ENCODE measurements at regions not wholly inside any gene's neighbourhood (a gene's known extent, or its start where the extent isn't known, plus 50 kb on each side); places are given as distances from the start of the nearest gene placed in this dataset.

DNA sequence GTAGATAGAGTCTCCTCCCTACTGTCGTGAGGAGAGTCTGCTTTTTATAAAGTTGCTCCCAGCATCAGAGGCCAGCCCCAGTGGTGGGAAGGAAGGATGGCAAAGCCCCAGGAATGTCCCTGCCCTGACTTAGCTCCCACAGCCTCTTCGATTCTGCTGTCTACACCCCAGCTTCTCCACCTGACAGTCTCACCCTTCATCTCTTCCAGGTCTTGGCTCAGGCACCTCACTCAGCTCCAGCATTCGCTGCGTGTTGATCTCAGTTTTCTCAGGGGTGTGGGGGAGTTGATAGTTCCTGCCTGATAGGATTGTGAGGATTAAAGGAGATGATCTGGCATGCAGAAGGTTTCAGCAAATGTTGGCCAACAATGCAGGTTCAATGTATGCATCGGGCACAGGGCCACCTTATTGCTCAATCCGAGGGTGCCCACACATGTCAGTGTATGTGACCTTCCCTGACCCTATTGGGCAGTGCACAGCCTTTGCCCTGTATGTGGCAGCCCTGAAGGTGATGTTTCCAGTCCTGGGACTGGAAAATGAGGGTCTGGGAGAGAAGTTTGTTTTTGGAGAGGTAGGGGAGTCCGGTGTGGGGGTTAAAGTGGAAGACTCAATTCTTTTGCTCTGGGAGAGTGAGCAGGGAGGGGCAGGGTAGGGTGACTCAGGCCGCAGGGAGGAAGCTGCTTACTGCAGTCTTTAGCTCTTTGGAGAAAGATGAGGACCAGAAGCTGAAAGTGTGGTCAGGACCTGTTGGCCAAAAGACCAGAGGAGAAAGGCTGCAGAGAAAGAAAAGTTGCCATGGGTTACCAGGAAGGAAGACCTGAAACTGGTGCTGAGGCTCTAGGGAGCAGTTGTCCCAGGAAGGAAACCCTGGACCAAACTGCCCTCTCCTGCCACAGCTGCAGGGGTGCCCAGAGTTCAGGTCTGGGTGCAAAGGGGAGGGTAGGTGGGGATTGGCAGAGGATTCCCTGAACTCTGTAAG lies 153.2 kb downstream of the MACROH2A1 start:
- ATAC-seq: no peak
- no peak for DNase-seq
- POLR2A ChIA-PET: no interaction called here
- Mint-ChIP-seq H3K27me3 (ENCODE audit: low read depth) (peaks cover 4% of the 10 kb centered on the region), H3K4me3 (no peak overlapping the region), H3K36me3 (ENCODE audit: low read depth) (no peaks in the 10 kb centered on the region), H3K27ac (no peak overlapping the region), H3K9me3 (ENCODE audit: insufficient read depth) (no peaks in the 10 kb centered on the region), H3K4me1 (ENCODE audit: low read depth) (peaks cover 3% of the 10 kb centered on the region)
- CTCF ChIA-PET: no interaction called here

DNA sequence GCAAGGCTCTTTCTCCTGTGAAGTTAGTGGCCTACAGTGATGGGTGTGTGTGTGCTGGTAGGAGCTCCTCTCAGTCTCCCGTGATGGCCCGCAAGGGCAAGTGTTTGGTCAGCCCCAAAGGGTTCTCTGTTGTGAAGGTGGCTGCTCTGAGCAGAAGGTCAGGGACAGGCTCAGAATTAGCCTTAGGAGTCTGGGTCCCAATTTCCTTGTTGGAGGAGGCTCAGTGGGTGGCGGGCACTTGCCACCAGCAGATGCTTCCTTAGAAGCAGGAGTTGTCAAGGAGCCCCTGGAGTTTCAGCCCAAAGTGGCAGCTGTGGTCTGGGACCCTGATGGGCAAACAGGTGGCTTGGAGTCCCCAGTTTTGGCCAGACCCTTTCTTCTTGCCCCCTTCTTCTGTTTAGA lies 154.4 kb downstream of the MACROH2A1 start:
- CTCF ChIA-PET: no interaction called here
- no peaks in the 10 kb centered on the region for H3K36me3 Mint-ChIP-seq (ENCODE audit: low read depth)
- H3K27ac Mint-ChIP-seq: peak overlapping the region; percentile 4
- DNase-seq: no peak
- no peak for ATAC-seq
- no peaks in the 10 kb centered on the region for H3K9me3 Mint-ChIP-seq (ENCODE audit: insufficient read depth)
- H3K4me1 Mint-ChIP-seq (ENCODE audit: low read depth): peaks cover 3% of the 10 kb centered on the region
- H3K4me3 Mint-ChIP-seq: no peak overlapping the region
- peaks cover 4% of the 10 kb centered on the region for H3K27me3 Mint-ChIP-seq (ENCODE audit: low read depth)
- POLR2A ChIA-PET: no interaction called here

DNA sequence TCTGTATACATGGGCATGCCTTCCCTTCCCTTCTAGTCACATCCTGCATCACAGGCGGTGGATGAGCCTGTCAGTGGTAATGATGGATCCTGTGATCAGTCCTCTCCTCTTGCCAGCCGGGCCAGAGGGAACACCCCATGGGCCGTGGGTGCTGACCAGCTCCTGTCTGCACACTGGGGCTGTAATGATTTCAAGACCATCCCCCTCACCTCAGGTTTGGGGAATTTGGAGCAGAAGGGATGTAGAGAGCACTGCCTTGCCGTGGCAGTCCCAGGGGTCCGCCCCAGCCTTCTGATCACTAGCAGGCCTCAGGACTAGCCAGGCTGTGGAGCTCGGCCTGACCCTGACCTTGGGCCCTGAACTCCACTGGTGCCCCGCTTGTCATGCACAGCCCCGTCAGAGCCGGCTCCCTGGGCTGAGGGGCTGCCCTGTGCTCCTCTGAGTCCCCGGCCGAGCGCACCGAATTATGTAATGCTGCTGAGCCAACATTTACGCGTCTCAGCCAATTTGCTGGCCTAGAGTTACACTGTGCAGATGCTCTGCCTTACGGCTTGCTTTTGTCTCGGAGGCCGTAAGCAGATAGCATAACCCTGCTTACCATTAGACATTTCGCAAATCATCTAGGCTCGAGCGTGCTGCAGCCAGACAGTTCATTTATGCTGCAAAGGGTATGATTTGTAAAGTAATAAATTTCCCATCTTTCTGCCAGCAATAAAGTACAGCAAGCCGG lies 155.3 kb downstream of the MACROH2A1 start:
- DNase-seq: no peak
- Mint-ChIP-seq H3K4me1 (ENCODE audit: low read depth) (peaks cover 2% of the 10 kb centered on the region), H3K4me3 (no peak overlapping the region), H3K27ac (no peak overlapping the region), H3K27me3 (ENCODE audit: low read depth) (peaks cover 4% of the 10 kb centered on the region), H3K9me3 (ENCODE audit: insufficient read depth) (no peaks in the 10 kb centered on the region), H3K36me3 (ENCODE audit: low read depth) (no peaks in the 10 kb centered on the region)
- POLR2A ChIA-PET: no interaction called here
- CTCF ChIA-PET: no interaction called here
- ATAC-seq: no peak

DNA sequence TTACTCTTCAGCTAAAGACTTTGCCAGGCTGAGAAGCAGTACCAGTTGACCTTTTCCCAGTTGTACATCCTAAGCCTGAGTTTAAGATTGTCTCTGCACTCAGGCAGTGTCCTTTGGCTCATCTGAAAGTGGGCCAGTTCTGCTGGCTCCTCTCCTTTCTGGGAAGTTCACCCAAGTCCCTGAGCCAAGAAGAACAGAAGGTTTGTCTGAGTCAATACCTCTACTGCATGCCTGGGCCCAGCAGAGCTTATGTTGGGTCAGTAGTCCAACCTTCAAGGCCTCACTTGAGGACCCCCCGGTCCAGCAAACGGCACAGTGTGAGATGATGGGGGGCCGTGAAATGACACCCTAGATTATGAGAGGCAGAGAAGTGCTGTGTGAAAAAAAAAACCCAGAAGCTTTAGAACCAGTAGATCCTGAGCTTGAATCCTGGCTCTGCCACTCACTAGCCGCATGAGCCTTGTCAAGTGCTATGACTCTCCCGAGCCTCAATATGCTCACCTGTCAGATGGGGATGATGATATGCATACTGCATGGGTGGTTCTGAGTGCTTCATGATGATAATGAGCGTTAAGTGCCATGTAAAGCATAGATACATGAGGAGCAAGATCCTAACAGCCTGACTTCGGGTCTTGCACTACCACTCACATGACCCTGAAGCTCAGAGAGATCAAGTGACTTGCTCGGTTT lies 156.0 kb downstream of the MACROH2A1 start:
- DNase-seq (no peak), ATAC-seq (no peak)
- ChIA-PET POLR2A (no interaction called here), CTCF (no interaction called here)
- Mint-ChIP-seq H3K4me3 (no peak overlapping the region), H3K36me3 (ENCODE audit: low read depth) (no peaks in the 10 kb centered on the region), H3K27me3 (ENCODE audit: low read depth) (peaks cover 4% of the 10 kb centered on the region), H3K4me1 (ENCODE audit: low read depth) (no peaks in the 10 kb centered on the region), H3K27ac (no peak overlapping the region), H3K9me3 (ENCODE audit: insufficient read depth) (no peaks in the 10 kb centered on the region)

DNA sequence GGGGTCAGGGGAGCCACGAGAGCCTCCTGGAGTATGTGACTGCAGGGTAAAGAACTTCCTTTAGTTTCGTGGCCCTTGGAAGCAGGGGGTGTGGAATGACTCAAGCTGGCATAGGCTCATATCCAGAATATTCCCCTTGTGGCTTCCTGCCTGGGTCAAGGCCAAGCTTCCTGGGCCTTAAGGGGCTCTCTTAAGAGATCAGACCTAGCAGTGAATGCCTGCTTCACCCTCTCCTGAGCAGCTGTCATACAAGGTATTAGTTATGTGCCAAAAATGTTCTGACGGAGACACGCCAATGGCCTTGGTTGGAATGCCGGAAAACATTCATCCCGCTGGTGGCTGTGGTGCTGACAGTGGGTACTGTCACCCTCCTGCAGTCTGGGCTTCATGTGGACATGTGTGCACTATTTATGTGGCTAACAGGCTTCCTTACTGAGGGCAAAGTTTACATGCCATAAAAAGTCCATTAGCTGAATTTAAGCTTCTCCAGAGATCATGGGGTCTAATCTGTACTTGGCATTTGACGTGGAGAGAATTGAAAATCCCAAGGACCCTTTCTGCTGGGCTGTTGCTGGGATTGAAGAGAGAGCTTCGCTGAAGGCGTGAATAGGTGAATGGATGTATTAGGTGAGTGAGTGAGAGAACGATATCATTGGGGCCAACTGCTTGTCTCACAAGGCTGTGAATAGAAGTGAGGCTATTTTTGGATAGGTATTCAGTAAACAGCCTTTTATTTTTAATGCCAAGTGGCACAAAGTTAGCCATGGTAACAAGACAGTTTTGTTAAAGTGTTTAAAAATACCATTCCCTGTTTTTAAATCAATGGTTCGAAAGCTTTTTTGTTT lies 156.8 kb downstream of the MACROH2A1 start:
- no peaks in the 10 kb centered on the region for H3K4me1 Mint-ChIP-seq (ENCODE audit: low read depth)
- DNase-seq (no peak), ATAC-seq (no peak)
- no peaks in the 10 kb centered on the region for H3K9me3 Mint-ChIP-seq (ENCODE audit: insufficient read depth)
- H3K27me3 Mint-ChIP-seq (ENCODE audit: low read depth): peaks cover 4% of the 10 kb centered on the region
- ChIA-PET CTCF (no interaction called here), POLR2A (no interaction called here)
- no peaks in the 10 kb centered on the region for H3K36me3 Mint-ChIP-seq (ENCODE audit: low read depth)
- no peak overlapping the region for H3K27ac Mint-ChIP-seq
- no peak overlapping the region for H3K4me3 Mint-ChIP-seq

DNA sequence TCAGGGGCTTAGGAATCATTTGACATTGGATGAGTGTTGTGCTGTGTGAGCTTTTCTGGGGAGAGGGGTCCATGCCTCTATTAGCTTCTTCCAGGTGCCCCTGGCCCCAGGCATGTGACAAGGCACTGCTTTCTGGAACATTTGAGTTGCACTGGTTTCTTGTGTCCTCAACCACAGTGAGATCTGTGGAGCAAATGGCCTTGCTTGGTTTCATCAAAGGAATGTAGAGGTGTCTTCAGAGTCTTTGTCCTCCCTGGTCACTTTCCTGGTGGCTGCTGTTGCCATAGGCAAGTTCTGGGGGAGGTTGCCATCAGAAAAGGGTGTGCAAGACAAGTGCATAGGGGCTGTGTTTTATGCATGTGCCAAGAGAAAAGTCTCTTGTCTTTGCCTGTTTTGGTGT lies 157.5 kb downstream of the MACROH2A1 start:
- no peak overlapping the region for H3K4me3 Mint-ChIP-seq
- ChIA-PET POLR2A (no interaction called here), CTCF (no interaction called here)
- DNase-seq (no peak), ATAC-seq (no peak)
- peaks cover 4% of the 10 kb centered on the region for H3K27me3 Mint-ChIP-seq (ENCODE audit: low read depth)
- no peaks in the 10 kb centered on the region for H3K4me1 Mint-ChIP-seq (ENCODE audit: low read depth)
- H3K36me3 Mint-ChIP-seq (ENCODE audit: low read depth): no peaks in the 10 kb centered on the region
- H3K9me3 Mint-ChIP-seq (ENCODE audit: insufficient read depth): no peaks in the 10 kb centered on the region
- no peak overlapping the region for H3K27ac Mint-ChIP-seq

DNA sequence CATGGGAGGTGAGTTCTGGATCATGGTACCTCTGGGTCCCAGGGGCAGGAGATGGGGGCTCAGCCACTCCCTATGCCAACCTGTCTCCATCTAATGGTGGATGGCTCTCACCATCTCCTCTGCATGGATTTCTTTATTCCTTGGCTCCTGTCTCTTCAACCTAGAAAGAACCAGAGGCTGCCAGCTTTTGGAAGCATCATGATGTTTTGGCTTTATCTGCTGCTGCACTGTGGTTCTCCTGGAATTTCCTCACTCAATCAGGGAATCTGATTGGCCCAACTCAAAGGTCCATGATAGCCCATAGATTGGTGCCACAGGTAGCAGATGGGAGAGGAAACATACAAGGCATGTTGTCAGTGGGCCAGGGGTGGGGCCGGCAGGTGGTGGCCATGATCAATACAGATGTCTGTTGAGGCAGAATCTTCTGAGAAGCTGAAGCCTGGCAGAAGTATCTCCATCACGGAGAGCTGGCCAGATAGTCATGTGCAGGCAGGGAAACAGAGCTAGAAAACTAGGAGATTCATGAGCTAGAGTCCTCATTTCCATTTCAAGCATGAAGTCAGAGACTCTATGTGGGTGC lies 158.2 kb downstream of the MACROH2A1 start:
- Mint-ChIP-seq H3K9me3 (ENCODE audit: insufficient read depth) (no peaks in the 10 kb centered on the region), H3K4me1 (ENCODE audit: low read depth) (no peaks in the 10 kb centered on the region), H3K27ac (no peak overlapping the region), H3K4me3 (no peak overlapping the region), H3K36me3 (ENCODE audit: low read depth) (no peaks in the 10 kb centered on the region), H3K27me3 (ENCODE audit: low read depth) (peaks cover 4% of the 10 kb centered on the region)
- POLR2A ChIA-PET: no interaction called here
- CTCF ChIA-PET: no interaction called here
- DNase-seq: no peak
- ATAC-seq: no peak

DNA sequence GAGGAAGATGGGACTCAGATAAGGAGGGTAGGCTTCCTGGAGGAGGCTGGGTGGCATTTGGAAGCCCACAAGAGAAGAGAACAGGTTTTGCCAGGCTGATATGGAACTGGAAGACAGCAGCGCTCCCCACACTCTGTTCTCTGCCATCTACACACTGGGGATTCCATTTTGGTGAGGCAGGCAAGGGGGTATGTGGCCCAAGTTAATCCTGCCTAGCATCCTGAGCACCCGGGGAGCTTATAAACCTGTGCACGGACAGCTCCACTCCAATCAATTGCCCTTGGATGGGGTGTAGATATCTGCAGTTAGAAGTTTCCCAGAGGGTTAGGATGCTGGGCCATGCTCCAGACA lies 158.8 kb downstream of the MACROH2A1 start:
- ATAC-seq (no peak), DNase-seq (no peak)
- Mint-ChIP-seq H3K9me3 (ENCODE audit: insufficient read depth) (no peaks in the 10 kb centered on the region), H3K27me3 (ENCODE audit: low read depth) (peaks cover 4% of the 10 kb centered on the region), H3K4me3 (no peak overlapping the region), H3K36me3 (ENCODE audit: low read depth) (no peaks in the 10 kb centered on the region), H3K4me1 (ENCODE audit: low read depth) (no peaks in the 10 kb centered on the region), H3K27ac (no peak overlapping the region)
- POLR2A ChIA-PET: no interaction called here
- CTCF ChIA-PET: no interaction called here

DNA sequence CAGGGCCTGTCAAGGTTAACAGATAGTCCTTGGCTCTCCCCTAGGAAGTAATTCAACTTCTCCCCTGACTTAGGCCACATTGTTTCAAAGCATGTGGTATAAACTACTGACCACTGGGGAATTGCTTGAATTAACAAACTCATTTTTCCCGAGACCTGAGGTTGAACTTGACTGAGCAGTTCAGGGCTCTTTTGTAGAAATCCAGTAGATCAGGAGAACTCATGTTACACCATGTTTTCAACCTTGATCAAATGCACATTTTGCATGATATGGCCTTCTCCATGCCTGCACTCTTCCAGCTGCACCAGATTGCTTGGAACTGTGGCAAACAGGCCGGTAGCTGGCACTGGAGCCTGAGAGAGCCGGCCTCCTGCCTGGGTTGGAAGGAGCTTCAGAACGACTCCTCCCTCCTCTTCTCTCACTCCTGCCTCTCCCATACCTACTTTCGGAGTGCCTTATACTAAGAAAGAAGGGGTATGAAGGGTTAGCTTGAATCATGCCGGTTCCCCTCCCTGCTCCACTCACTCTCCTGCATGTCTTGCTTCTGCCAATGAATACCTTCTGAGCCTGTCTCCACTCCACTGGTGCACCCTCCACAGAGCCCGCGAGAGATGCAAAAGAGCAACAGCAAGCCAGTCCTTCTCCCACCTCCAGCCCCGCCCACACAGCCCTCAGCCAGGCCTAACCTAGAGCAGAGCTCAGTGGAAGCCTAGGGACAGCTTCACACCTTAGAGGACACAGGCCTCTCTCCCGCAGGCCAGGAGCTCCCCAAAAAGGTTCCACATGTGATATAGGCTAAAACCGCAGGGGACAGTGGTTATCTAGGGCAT lies 159.4 kb downstream of the MACROH2A1 start:
- Mint-ChIP-seq H3K27ac (no peak overlapping the region), H3K9me3 (ENCODE audit: insufficient read depth) (no peaks in the 10 kb centered on the region), H3K27me3 (ENCODE audit: low read depth) (peaks cover 4% of the 10 kb centered on the region), H3K36me3 (ENCODE audit: low read depth) (no peaks in the 10 kb centered on the region), H3K4me3 (no peak overlapping the region), H3K4me1 (ENCODE audit: low read depth) (no peaks in the 10 kb centered on the region)
- ChIA-PET CTCF (no interaction called here), POLR2A (no interaction called here)
- ATAC-seq: no peak
- DNase-seq: no peak

DNA sequence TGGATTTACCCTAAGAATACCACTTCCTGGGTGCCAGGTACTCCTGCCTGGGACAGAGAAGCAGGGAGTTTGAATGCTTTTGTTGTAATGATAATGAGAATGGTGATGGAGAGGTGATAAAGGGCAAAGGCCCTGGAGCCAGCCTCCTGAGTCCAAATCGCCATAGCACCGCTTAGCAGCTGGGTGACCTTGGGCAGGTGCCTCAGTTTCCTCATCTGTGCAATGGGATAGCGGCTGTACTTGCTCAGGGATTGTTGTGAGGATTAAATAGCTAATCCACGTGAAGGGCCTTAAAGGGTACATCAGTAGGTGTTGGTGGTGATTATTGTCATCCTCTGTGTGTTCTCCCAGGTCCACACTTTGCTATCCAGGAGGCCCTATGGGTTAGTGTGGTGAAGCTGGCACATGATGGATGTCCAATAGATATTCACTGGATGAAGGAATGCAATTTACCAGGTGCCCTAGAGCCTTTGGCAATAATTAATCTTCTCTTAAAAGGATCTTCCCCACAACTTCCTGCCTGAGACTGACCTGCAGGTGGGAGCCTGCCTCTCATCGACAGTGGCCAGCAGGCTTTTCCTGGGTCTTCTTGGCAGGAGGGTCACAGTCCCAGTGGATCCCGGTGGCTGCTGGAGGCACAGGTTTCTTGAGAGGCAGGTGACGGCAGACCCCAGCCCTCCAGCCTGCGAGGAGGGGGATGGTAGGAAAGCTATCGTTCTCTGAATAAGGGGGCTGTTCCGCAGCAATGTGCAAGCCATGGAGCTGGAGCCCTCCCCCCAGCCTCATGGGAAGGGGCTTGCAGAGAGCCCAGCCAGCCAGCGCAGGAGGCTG lies 160.2 kb downstream of the MACROH2A1 start:
- Mint-ChIP-seq H3K9me3 (ENCODE audit: insufficient read depth) (no peaks in the 10 kb centered on the region), H3K27ac (no peak overlapping the region), H3K36me3 (ENCODE audit: low read depth) (no peaks in the 10 kb centered on the region), H3K4me1 (ENCODE audit: low read depth) (no peaks in the 10 kb centered on the region), H3K4me3 (no peak overlapping the region), H3K27me3 (ENCODE audit: low read depth) (peaks cover 4% of the 10 kb centered on the region)
- no peak for ATAC-seq
- DNase-seq: no peak
- ChIA-PET CTCF (no interaction called here), POLR2A (no interaction called here)
